ENCODE measurements at regions not wholly inside any gene's neighbourhood (a gene's known extent, or its start where the extent isn't known, plus 50 kb on each side); places are given as distances from the start of the nearest gene placed in this dataset.

DNA sequence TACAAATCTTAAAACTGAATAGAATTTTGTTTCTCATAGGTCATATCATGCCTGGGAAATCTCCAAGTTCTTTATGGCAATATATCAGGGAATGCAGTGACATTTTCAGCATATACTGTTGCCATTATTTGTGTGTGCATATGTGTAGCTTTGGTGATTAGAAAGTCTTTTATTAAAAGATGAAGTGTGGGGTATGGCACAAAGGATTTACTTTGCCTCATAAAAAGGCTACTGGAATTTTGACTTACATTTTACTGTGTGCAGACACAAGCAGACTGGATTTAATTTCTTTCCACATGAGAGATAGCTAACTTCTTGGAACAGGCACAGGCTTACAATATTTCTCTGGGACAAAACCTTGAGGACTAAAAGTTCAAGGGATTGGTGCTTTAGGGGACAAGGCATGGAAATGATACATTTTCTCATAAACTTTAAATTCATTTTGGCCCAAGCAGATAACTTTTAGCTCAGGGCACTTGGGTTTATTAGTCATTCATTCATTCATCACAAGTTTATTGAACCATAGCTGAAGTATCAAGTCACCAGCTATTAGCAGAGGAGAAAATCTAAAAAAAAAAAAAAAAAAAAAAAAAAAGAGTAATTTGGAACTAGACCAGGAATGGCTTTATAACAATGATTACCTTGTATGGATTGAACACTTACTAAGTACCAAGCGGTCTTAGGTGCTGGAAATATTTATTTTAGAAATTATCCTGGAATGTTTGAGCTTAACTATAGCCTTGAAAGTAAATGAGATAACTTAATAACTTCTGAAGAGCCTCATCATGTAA lies 191.5 kb downstream of the SLIT2 start:
- in situ Hi-C loops (cut with MboI; ENCODE audit: low sequenced_read_pairs) (loop anchor here (25.0 kb wide), 1 partner anchor 1756 kb away; no protein-coding TSS in a partner anchor), dilution Hi-C loops (cut with HindIII; ENCODE audit: low sequenced_read_pairs, unreplicated experiment) (no loop called here), intact Hi-C loops (cut with micrococcal nuclease) (no loop called here)
- no peak for TF ChIP-seq BHLHE40 (IDR thresholded peaks at IDR 0.05; ENCODE audit: low read depth, low read length)
- no peak for TF ChIP-seq NFE2L2 (IDR thresholded peaks at IDR 0.05; ENCODE audit: low read depth, low read length)
- TF ChIP-seq MAFK (IDR thresholded peaks at IDR 0.05; ENCODE audit: low read depth, low read length), result no peak
- no peak for TF ChIP-seq MAZ (IDR thresholded peaks at IDR 0.05; ENCODE audit: borderline replicate concordance, low read depth, low read length)
- Histone ChIP-seq H3K36me3 (ENCODE audit: control insufficient read depth, insufficient read depth, low read length) (no peaks in the 10 kb centered on the region), H3K9me1 (ENCODE audit: insufficient read depth, low read length) (no peaks in the 10 kb centered on the region), H3K79me1 (ENCODE audit: low read depth in 1 of 2, low read length in 2 of 2) (no peaks in the 10 kb centered on the region), H3K18ac (ENCODE audit: low read depth, low read length) (no peak overlapping the region), H3K4me1 (ENCODE audit: control insufficient read depth, insufficient read depth, low read length) (peaks cover 3% of the 10 kb centered on the region), H3K27ac (ENCODE audit: insufficient read depth, low read length) (no peak overlapping the region), H2BK20ac (ENCODE audit: low read depth, low read length) (no peak overlapping the region), H3K23ac (ENCODE audit: low read depth, low read length) (no peak overlapping the region), H3K9me3 (ENCODE audit: control insufficient read depth, insufficient read depth, low read length) (no peaks in the 10 kb centered on the region), H3K14ac (replicated peaks; ENCODE audit: low read depth, low read length) (no peak overlapping the region), H3K9ac (ENCODE audit: low read depth, low read length) (no peak overlapping the region), H3K27me3 (ENCODE audit: control insufficient read depth, insufficient read depth, low read length) (no peaks in the 10 kb centered on the region), H4K20me1 (ENCODE audit: insufficient read depth, low read length) (no peaks in the 10 kb centered on the region), H3K4me2 (ENCODE audit: low read depth, low read length) (no peak overlapping the region), H2AK5ac (ENCODE audit: low read depth, low read length) (no peak overlapping the region), H3K4ac (ENCODE audit: low read depth, low read length) (no peak overlapping the region), H4K8ac (ENCODE audit: low read depth in 2 of 2, low read length in 2 of 2) (no peak overlapping the region), H3K4me3 (ENCODE audit: insufficient read depth, low read depth, low read length) (no peak overlapping the region), H4K91ac (ENCODE audit: insufficient read depth, low read depth, low read length) (no peak overlapping the region), H3K56ac (ENCODE audit: extremely low read depth, insufficient read depth, low read length) (no peak overlapping the region), H2BK5ac (ENCODE audit: low read depth, low read length, poor library complexity, severe bottlenecking) (no peak overlapping the region), H2AK9ac (replicated peaks; ENCODE audit: low read depth, low read length, poor library complexity) (no peak overlapping the region), H2BK15ac (ENCODE audit: low read depth, low read length) (no peak overlapping the region), H2BK120ac (ENCODE audit: low read depth, low read length) (no peak overlapping the region), H4K5ac (ENCODE audit: low read depth, low read length) (no peak overlapping the region), H2AFZ (replicated peaks; ENCODE audit: low read length, poor library complexity) (no peak overlapping the region)
- no peak for ATAC-seq (ENCODE audit: low read depth)
- no TSS peak for BruUV-seq (replicated peaks)
- POLR2A ChIA-PET (ENCODE audit: unreplicated experiment), result interaction anchor here (0.6 kb wide), 1 partner anchor 161 kb away, joined by 9 read pairs; no protein-coding TSS in a partner anchor
- no peak for DNase-seq
- CTCF ChIA-PET, result interaction anchor here (0.7 kb wide), 1 partner anchor 755 kb away, joined by 3 read pairs; no protein-coding TSS in a partner anchor
- no CpG with 5 or more reads among the region's 1 CpG for WGBS, 2 experiments (ENCODE audit: extremely low coverage in 2 of 2, insufficient read length in 1 of 2)
